Neural cell (in vitro differentiated cells): ENCODE measurements at regions not wholly inside any gene's neighbourhood (a gene's known extent, or its start where the extent isn't known, plus 50 kb on each side); places are given as distances from the start of the nearest gene placed in this dataset.

Experiments used
- H2AFZ ChIP-seq: fragments of 200-600, 300-800 bp; sonication (generic), shearing (Covaris generic); 2 replicates; pipeline ENCODE4 v1.6.0; 2014; ENCODE audit warnings: low read depth, mild to moderate bottlenecking, antibody characterized with exemption, low read length, moderate library complexity
- H3F3A ChIP-seq: fragments of 200-600 bp; shearing (Covaris generic); 2 replicates; pipeline ENCODE4 v1.6.1; 2016; ENCODE audit warnings: mild to moderate bottlenecking, moderate library complexity, mixed read lengths, antibody characterized with exemption, low read length; ENCODE audit not compliant: insufficient read depth, poor library complexity, severe bottlenecking
- H3K27ac ChIP-seq: fragments of 200-600, 300-800 bp; sonication (generic), shearing (Covaris generic); 2 replicates; pipeline ENCODE4 v1.5.1; 2014; ENCODE audit warnings: mild to moderate bottlenecking, low read length, moderate library complexity
- H3K27me3 ChIP-seq: fragments of 300-800, 200-600 bp; sonication (generic), shearing (Covaris generic); 2 replicates; pipeline ENCODE4 v1.6.0; 2014; ENCODE audit warnings: mild to moderate bottlenecking, low read depth, low read length, moderate library complexity; ENCODE audit not compliant: insufficient read depth
- H3K36me3 ChIP-seq: fragments of 300-800, 200-600 bp; sonication (generic), shearing (Covaris generic); 2 replicates; pipeline ENCODE4 v1.5.1; 2014; ENCODE audit warnings: mild to moderate bottlenecking, antibody characterized with exemption, low read length, moderate library complexity; ENCODE audit not compliant: insufficient read depth
- H3K4me2 ChIP-seq: fragments of 300-800, 200-600 bp; sonication (generic), shearing (Covaris generic); 2 replicates; pipeline ENCODE4 v1.6.0; 2014; ENCODE audit warnings: mild to moderate bottlenecking, low read length
- H3K4me3 ChIP-seq: fragments of 300-800, 200-600 bp; sonication (generic), shearing (Covaris generic); 2 replicates; pipeline ENCODE4 v1.5.1; 2014; ENCODE audit warnings: mild to moderate bottlenecking, low read length, moderate library complexity
- H3K79me2 ChIP-seq: fragments of 200-600 bp; shearing (Covaris generic); replicated peaks from 2 replicates; pipeline ENCODE4 v1.6.0; 2014; ENCODE audit warnings: mild to moderate bottlenecking, low read length, moderate library complexity; ENCODE audit not compliant: insufficient read depth
- H3K9ac ChIP-seq: fragments of 300-800, 200-600 bp; sonication (generic), shearing (Covaris generic); 2 replicates; pipeline ENCODE4 v1.6.1; 2016; ENCODE audit warnings: mild to moderate bottlenecking, low read length, mixed read lengths
- H3K9me2 ChIP-seq: fragments of 200-600 bp; shearing (Covaris generic); 2 replicates; pipeline ENCODE4 v1.6.1; 2016; ENCODE audit warnings: mild to moderate bottlenecking, low read length, mixed read lengths; ENCODE audit not compliant: insufficient read depth
- H3K9me3 ChIP-seq: fragments of 200-600, 300-800 bp; sonication (generic), shearing (Covaris generic); 2 replicates; pipeline ENCODE4 v1.6.1; 2016; ENCODE audit warnings: mild to moderate bottlenecking, mixed run types, low read length, moderate library complexity, mixed read lengths
- H4K20me1 ChIP-seq: fragments of 200-600 bp; shearing (Covaris generic); 2 replicates; pipeline ENCODE4 v1.6.1; 2016; ENCODE audit warnings: mild to moderate bottlenecking, mixed run types; ENCODE audit not compliant: insufficient read depth
- CTCF ChIP-seq: fragments of 450-650 bp; IDR thresholded peaks from 2 replicates; pipeline ENCODE4 v1.5.1; 2014; ENCODE audit warnings: antibody characterized with exemption, mild to moderate bottlenecking, moderate library complexity; ENCODE audit not compliant: poor library complexity, severe bottlenecking
- EP300 ChIP-seq: fragments of 450-650 bp; conservative IDR thresholded peaks from 2 replicates; pipeline ENCODE4 v1.6.1; 2014; ENCODE audit warnings: antibody characterized with exemption, mild to moderate bottlenecking, moderate library complexity; ENCODE audit not compliant: poor library complexity, severe bottlenecking
- EZH2 ChIP-seq: fragments of 200-600, 300-800 bp; shearing (Covaris generic), sonication (generic); IDR thresholded peaks from 2 replicates; pipeline ENCODE4 v1.6.1; 2014; ENCODE audit warnings: antibody characterized with exemption, low read length, borderline replicate concordance, mild to moderate bottlenecking; ENCODE audit not compliant: insufficient read depth, poor library complexity, severe bottlenecking
- MXI1 ChIP-seq: fragments of 450-650 bp; conservative IDR thresholded peaks from 2 replicates; pipeline ENCODE4 v1.6.1; 2014; ENCODE audit warnings: antibody characterized with exemption, mild to moderate bottlenecking; ENCODE audit not compliant: poor library complexity, severe bottlenecking
- POLR2AphosphoS5 ChIP-seq: IDR thresholded peaks from 2 replicates; pipeline ENCODE4 v1.6.1; 2012
- RAD21 ChIP-seq: fragments of 450-650 bp; conservative IDR thresholded peaks from 2 replicates; pipeline ENCODE4 v1.6.1; 2014; ENCODE audit warnings: antibody characterized with exemption, mild to moderate bottlenecking, moderate library complexity
- REST ChIP-seq: IDR thresholded peaks from 2 replicates; pipeline ENCODE4 v1.6.1; 2012; ENCODE audit warnings: borderline replicate concordance
- SMC3 ChIP-seq: fragments of 450-650 bp; conservative IDR thresholded peaks from 2 replicates; pipeline ENCODE4 v1.6.1; 2014; ENCODE audit warnings: antibody characterized with exemption, mild to moderate bottlenecking, moderate library complexity; ENCODE audit not compliant: poor library complexity
- TAF1 ChIP-seq: IDR thresholded peaks from 2 replicates; pipeline ENCODE4 v1.6.1; 2012; ENCODE audit warnings: low read depth

- Histone ChIP-seq H3K27ac (no peak overlapping the region), H3K9me3 (no peaks in the 10 kb centered on the region), H3K79me2 (no peaks in the 10 kb centered on the region), H3F3A (no peaks in the 10 kb centered on the region), H4K20me1 (no peaks in the 10 kb centered on the region), H3K27me3 (no peaks in the 10 kb centered on the region), H3K9me2 (no peaks in the 10 kb centered on the region), H3K4me2 (no peak overlapping the region), H3K4me3 (no peak overlapping the region), H3K9ac (no peak overlapping the region), H3K36me3 (no peaks in the 10 kb centered on the region), H2AFZ (no peak overlapping the region)
- no peak for TF ChIP-seq EZH2
- TF ChIP-seq REST, result no peak
- TF ChIP-seq CTCF, result no peak
- TF ChIP-seq RAD21, result no peak
- no peak for TF ChIP-seq MXI1
- TF ChIP-seq POLR2AphosphoS5, result no peak
- no peak for TF ChIP-seq TAF1
- no peak for TF ChIP-seq EP300
These were observed 53.6 kb downstream of the ARF6 start for GRCh38 chr14:49946320-49947141.

GRCh38 chr14:49947506-49947905 lies 54.6 kb downstream of the ARF6 start:
- Histone ChIP-seq H3K79me2 (no peaks in the 10 kb centered on the region), H3K27me3 (no peaks in the 10 kb centered on the region), H3K9me3 (no peaks in the 10 kb centered on the region), H4K20me1 (no peaks in the 10 kb centered on the region), H3F3A (no peaks in the 10 kb centered on the region), H3K36me3 (no peaks in the 10 kb centered on the region), H3K9me2 (no peaks in the 10 kb centered on the region), H3K4me3 (no peak overlapping the region), H2AFZ (no peak overlapping the region), H3K27ac (no peak overlapping the region), H3K4me2 (no peak overlapping the region), H3K9ac (no peak overlapping the region)
- TF ChIP-seq RAD21, result no peak
- TF ChIP-seq TAF1, result no peak
- TF ChIP-seq REST, result no peak
- TF ChIP-seq EP300, result no peak
- no peak for TF ChIP-seq POLR2AphosphoS5
- TF ChIP-seq CTCF, result no peak
- TF ChIP-seq SMC3, result no peak
- TF ChIP-seq MXI1, result no peak
- TF ChIP-seq EZH2, result no peak
